Activated CD4-positive, alpha-beta T cell treated with anti-CD3 and anti-CD28 coated beads for 36 hours (primary cell): ENCODE measurements at regions not wholly inside any gene's neighbourhood (a gene's known extent, or its start where the extent isn't known, plus 50 kb on each side); places are given as distances from the start of the nearest gene placed in this dataset.

ENCODE experiments used
- ATAC-seq: fragments of 200-7000 bp; cut with Tn5 transposase; one replicate; pipeline ENCODE4 v1.10.0; 2021; ENCODE audit warnings: mild to moderate bottlenecking, moderate library complexity
- CTCF ChIA-PET: fragments of 350-600 bp; sonication (Branson Sonifier 250); formaldehyde crosslinking; loops from one replicate; lab custom pipeline; 2021; ENCODE audit warnings: antibody characterized with exemption; lab: Charles Lee
- POLR2A ChIA-PET: fragments of 350-600 bp; sonication (Branson Sonifier 250); formaldehyde crosslinking; loops from one replicate; lab custom pipeline; 2021; ENCODE audit warnings: antibody characterized with exemption, inconsistent platforms; lab: Charles Lee
- DNase-seq: peaks from one replicate; pipeline ENCODE4 v3.0.0-alpha.2; 2020
- H3K27ac Mint-ChIP-seq: one replicate; pipeline ENCODE4 v1.8.0; 2021; ENCODE audit warnings: mixed read lengths
- H3K27me3 Mint-ChIP-seq: one replicate; pipeline ENCODE4 v1.8.0; 2021; ENCODE audit warnings: mixed read lengths
- H3K36me3 Mint-ChIP-seq: one replicate; pipeline ENCODE4 v1.8.0; 2021; ENCODE audit warnings: low read depth, mixed read lengths
- H3K4me1 Mint-ChIP-seq: one replicate; pipeline ENCODE4 v1.8.0; 2021; ENCODE audit warnings: mixed read lengths
- H3K4me3 Mint-ChIP-seq: one replicate; pipeline ENCODE4 v1.8.0; 2021; ENCODE audit warnings: mild to moderate bottlenecking, moderate library complexity, mixed read lengths
- H3K9me3 Mint-ChIP-seq: one replicate; pipeline ENCODE4 v1.8.0; 2021; ENCODE audit warnings: low read depth, mixed read lengths
- intact Hi-C, 2 experiments: fragments of 100-400 bp; cut with DNase I in 1 of 2; cut with micrococcal nuclease in 1 of 2; formaldehyde crosslinking; loops; one replicate each; pipeline versions ENCODE4 v1.14.2 to v1.15.1; 2022 to 2024; cut with DNase I, micrococcal nuclease

GRCh38 chr22:47550524-47551430, 788.3 kb downstream of the TBC1D22A start:
- H3K9me3 Mint-ChIP-seq, result no peaks in the 10 kb centered on the region
- intact Hi-C loops, result no loop called here
- DNase-seq, result no peak
- no peak overlapping the region for H3K27ac Mint-ChIP-seq
- no peak overlapping the region for H3K4me3 Mint-ChIP-seq
- no peaks in the 10 kb centered on the region for H3K36me3 Mint-ChIP-seq
- ATAC-seq, result no peak
- POLR2A ChIA-PET, result no interaction called here
- no peaks in the 10 kb centered on the region for H3K4me1 Mint-ChIP-seq
- H3K27me3 Mint-ChIP-seq, result no peaks in the 10 kb centered on the region
- CTCF ChIA-PET, result interaction anchor here (1.2 kb wide), 1 partner anchor 9 kb away, joined by 3 read pairs; no protein-coding TSS in a partner anchor

- no peak for DNase-seq
- no peak overlapping the region for H3K4me3 Mint-ChIP-seq
- intact Hi-C loops, result no loop called here
- no peak for ATAC-seq
- H3K27ac Mint-ChIP-seq, result no peak overlapping the region
- no peaks in the 10 kb centered on the region for H3K4me1 Mint-ChIP-seq
- no peaks in the 10 kb centered on the region for H3K9me3 Mint-ChIP-seq
- no peaks in the 10 kb centered on the region for H3K36me3 Mint-ChIP-seq
- POLR2A ChIA-PET, result no interaction called here
- no peaks in the 10 kb centered on the region for H3K27me3 Mint-ChIP-seq
- CTCF ChIA-PET, result no interaction called here
Measured at GRCh38 chr22:47549741-47550340, 787.4 kb downstream of the TBC1D22A start.

- Mint-ChIP-seq H3K27ac (no peak overlapping the region), H3K4me3 (no peak overlapping the region), H3K27me3 (no peaks in the 10 kb centered on the region), H3K9me3 (no peaks in the 10 kb centered on the region), H3K4me1 (no peaks in the 10 kb centered on the region), H3K36me3 (no peaks in the 10 kb centered on the region)
- ATAC-seq (no peak), DNase-seq (no peak)
- ChIA-PET CTCF (no interaction called here), POLR2A (no interaction called here)
- intact Hi-C loops, result no loop called here
Measured at GRCh38 chr22:47548953-47549740, 786.7 kb downstream of the TBC1D22A start.

- DNase-seq, result no peak
- ChIA-PET CTCF (interaction anchor here (0.6 kb wide), 1 partner anchor 186 kb away, joined by 3 read pairs; no protein-coding TSS in a partner anchor), POLR2A (no interaction called here)
- ATAC-seq, result no peak
- H3K27me3 Mint-ChIP-seq, result no peaks in the 10 kb centered on the region
- H3K27ac Mint-ChIP-seq, result no peak overlapping the region
- H3K4me1 Mint-ChIP-seq, result no peaks in the 10 kb centered on the region
- no peaks in the 10 kb centered on the region for H3K36me3 Mint-ChIP-seq
- no peak overlapping the region for H3K4me3 Mint-ChIP-seq
- intact Hi-C loops, result no loop called here
- H3K9me3 Mint-ChIP-seq, result no peaks in the 10 kb centered on the region
Measured at GRCh38 chr22:47547881-47548650, 785.6 kb downstream of the TBC1D22A start.

- H3K27ac Mint-ChIP-seq, result no peak overlapping the region
- ChIA-PET CTCF (interaction anchor here (0.6 kb wide), 1 partner anchor 187 kb away, joined by 3 read pairs; no protein-coding TSS in a partner anchor), POLR2A (no interaction called here)
- DNase-seq, result no peak
- no peaks in the 10 kb centered on the region for H3K4me1 Mint-ChIP-seq
- no peak for ATAC-seq
- H3K36me3 Mint-ChIP-seq, result no peaks in the 10 kb centered on the region
- no peaks in the 10 kb centered on the region for H3K27me3 Mint-ChIP-seq
- intact Hi-C loops, result no loop called here
- no peaks in the 10 kb centered on the region for H3K9me3 Mint-ChIP-seq
- no peak overlapping the region for H3K4me3 Mint-ChIP-seq
Measured at GRCh38 chr22:47547239-47547661, 784.8 kb downstream of the TBC1D22A start.

GRCh38 chr22:47544696-47545095, 782.2 kb downstream of the TBC1D22A start:
- POLR2A ChIA-PET, result no interaction called here
- H3K4me1 Mint-ChIP-seq, result no peaks in the 10 kb centered on the region

GRCh38 chr22:47543447-47543846, 781.0 kb downstream of the TBC1D22A start:
- DNase-seq (no peak), ATAC-seq (no peak)
- CTCF ChIA-PET, result interaction anchor here (0.5 to 0.7 kb wide), 2 partner anchors 1157 to 1311 kb away, joined by 3 read pairs; no protein-coding TSS in a partner anchor
- POLR2A ChIA-PET, result no interaction called here
- no peaks in the 10 kb centered on the region for H3K4me1 Mint-ChIP-seq
- H3K27me3 Mint-ChIP-seq, result peaks cover 4% of the 10 kb centered on the region
- no peak overlapping the region for H3K4me3 Mint-ChIP-seq
- H3K36me3 Mint-ChIP-seq, result no peaks in the 10 kb centered on the region
- H3K27ac Mint-ChIP-seq, result no peak overlapping the region
- H3K9me3 Mint-ChIP-seq, result no peaks in the 10 kb centered on the region
- intact Hi-C loops, result no loop called here

More at GRCh38 chr22:47544696-47545095, 782.2 kb downstream of the TBC1D22A start:
- Mint-ChIP-seq H3K4me3 (no peak overlapping the region), H3K36me3 (no peaks in the 10 kb centered on the region), H3K9me3 (no peaks in the 10 kb centered on the region), H3K27me3 (no peaks in the 10 kb centered on the region), H3K27ac (no peak overlapping the region)
- CTCF ChIA-PET, result no interaction called here
- ATAC-seq (no peak), DNase-seq (no peak)
- intact Hi-C loops, result no loop called here

- CTCF ChIA-PET, result interaction anchor here (0.6 kb wide), 1 partner anchor 130 kb away, joined by 3 read pairs; no protein-coding TSS in a partner anchor
- H3K27me3 Mint-ChIP-seq, result peaks cover 10% of the 10 kb centered on the region
- no peaks in the 10 kb centered on the region for H3K4me1 Mint-ChIP-seq
- H3K27ac Mint-ChIP-seq, result no peak overlapping the region
- no peaks in the 10 kb centered on the region for H3K36me3 Mint-ChIP-seq
- H3K4me3 Mint-ChIP-seq, result no peak overlapping the region
- POLR2A ChIA-PET, result no interaction called here
- intact Hi-C loops, result no loop called here
- ATAC-seq (no peak), DNase-seq (no peak)
- peaks cover 2% of the 10 kb centered on the region for H3K9me3 Mint-ChIP-seq
Measured at GRCh38 chr22:47540011-47540410, 777.6 kb downstream of the TBC1D22A start.

GRCh38 chr22:47539374-47539773, 776.9 kb downstream of the TBC1D22A start:
- H3K9me3 Mint-ChIP-seq, result peaks cover 2% of the 10 kb centered on the region
- H3K27ac Mint-ChIP-seq, result no peak overlapping the region
- DNase-seq, result no peak
- ATAC-seq, result no peak
- H3K27me3 Mint-ChIP-seq, result peaks cover 10% of the 10 kb centered on the region
- H3K4me3 Mint-ChIP-seq, result no peak overlapping the region
- ChIA-PET CTCF (interaction anchor here (0.6 kb wide), 1 partner anchor 131 kb away, joined by 3 read pairs; no protein-coding TSS in a partner anchor), POLR2A (no interaction called here)
- H3K36me3 Mint-ChIP-seq, result no peaks in the 10 kb centered on the region
- intact Hi-C loops, result no loop called here
- no peaks in the 10 kb centered on the region for H3K4me1 Mint-ChIP-seq

GRCh38 chr22:47535681-47536080, 773.2 kb downstream of the TBC1D22A start:
- Mint-ChIP-seq H3K4me1 (no peaks in the 10 kb centered on the region), H3K4me3 (no peak overlapping the region), H3K27ac (no peak overlapping the region), H3K36me3 (no peaks in the 10 kb centered on the region), H3K9me3 (peaks cover 2% of the 10 kb centered on the region), H3K27me3 (peaks cover 10% of the 10 kb centered on the region)
- no peak for DNase-seq
- intact Hi-C loops, result no loop called here
- no peak for ATAC-seq
- ChIA-PET CTCF (interaction anchor here (0.8 kb wide), 1 partner anchor 35 kb away, joined by 3 read pairs; no protein-coding TSS in a partner anchor), POLR2A (no interaction called here)
